Jurkat, Clone E6-1 (cell line): ENCODE measurements at regions not wholly inside any gene's neighbourhood (a gene's known extent, or its start where the extent isn't known, plus 50 kb on each side); places are given as distances from the start of the nearest gene placed in this dataset.
A peak's percentile ranks its signal among the peaks of the same experiment; 100 is the strongest.

ENCODE experiments used
- DNase-seq: peaks from one replicate; pipeline ENCODE4 v3.0.0-alpha.2; 2011; ENCODE audit warnings: low read depth, low spot score
- H3K4me3 ChIP-seq: 2 replicates; pipeline ENCODE4 v1.5.1; 2011; ENCODE audit warnings: mild to moderate bottlenecking, low read length, control low read depth, moderate library complexity

- H3K4me3 ChIP-seq: no peak overlapping the region
- no peak for DNase-seq
Measured at GRCh38 chr18:60739212-60739611, 366.6 kb upstream of the MC4R start.

- DNase-seq: no peak
- H3K4me3 ChIP-seq: no peak overlapping the region
Measured at GRCh38 chr18:60740313-60740712, 367.7 kb upstream of the MC4R start.

- DNase-seq: no peak
- H3K4me3 ChIP-seq: no peak overlapping the region
Measured at GRCh38 chr18:60746491-60746890, 373.9 kb upstream of the MC4R start.

- H3K4me3 ChIP-seq: no peak overlapping the region
- no peak for DNase-seq
Measured at GRCh38 chr18:60746919-60747318, 374.3 kb upstream of the MC4R start.

- no peak overlapping the region for H3K4me3 ChIP-seq
- DNase-seq: no peak
Measured at GRCh38 chr18:60753753-60754152, 381.2 kb upstream of the MC4R start.

GRCh38 chr18:60754413-60755009 is 381.9 kb upstream of the MC4R start:
- no peak for DNase-seq
- no peak overlapping the region for H3K4me3 ChIP-seq

- DNase-seq: no peak
- no peak overlapping the region for H3K4me3 ChIP-seq
Measured at GRCh38 chr18:60755134-60755533, 382.6 kb upstream of the MC4R start.

GRCh38 chr18:60775978-60776377 is 403.4 kb upstream of the MC4R start:
- DNase-seq: no peak
- no peak overlapping the region for H3K4me3 ChIP-seq

GRCh38 chr18:60784161-60784560 is 411.6 kb upstream of the MC4R start:
- DNase-seq: no peak
- H3K4me3 ChIP-seq: no peak overlapping the region

GRCh38 chr18:60794802-60795201 is 422.2 kb upstream of the MC4R start:
- DNase-seq: no peak
- H3K4me3 ChIP-seq: no peak overlapping the region

GRCh38 chr18:60804415-60804814 is 431.8 kb upstream of the MC4R start:
- peak; percentile 46 for DNase-seq
- no peak overlapping the region for H3K4me3 ChIP-seq

- DNase-seq: no peak
- H3K4me3 ChIP-seq: no peak overlapping the region
Measured at GRCh38 chr18:60809937-60810336, 437.4 kb upstream of the MC4R start.

- H3K4me3 ChIP-seq: no peak overlapping the region
- DNase-seq: no peak
Measured at GRCh38 chr18:60812921-60813320, 440.3 kb upstream of the MC4R start.

GRCh38 chr18:60826346-60826745 is 453.8 kb upstream of the MC4R start:
- H3K4me3 ChIP-seq: no peak overlapping the region
- DNase-seq: no peak

- no peak for DNase-seq
- H3K4me3 ChIP-seq: no peak overlapping the region
Measured at GRCh38 chr18:60831971-60832370, 459.4 kb upstream of the MC4R start.

- no peak for DNase-seq
- no peak overlapping the region for H3K4me3 ChIP-seq
Measured at GRCh38 chr18:60838677-60839076, 466.1 kb upstream of the MC4R start.

GRCh38 chr18:60846396-60846795 is 473.8 kb upstream of the MC4R start:
- no peak for DNase-seq
- no peak overlapping the region for H3K4me3 ChIP-seq

GRCh38 chr18:60847517-60847916 is 474.9 kb upstream of the MC4R start:
- no peak for DNase-seq

GRCh38 chr18:60861575-60861974 is 471.7 kb upstream of the CDH20 start:
- DNase-seq: no peak
- H3K4me3 ChIP-seq: no peak overlapping the region

More at GRCh38 chr18:60847517-60847916, 474.9 kb upstream of the MC4R start:
- no peak overlapping the region for H3K4me3 ChIP-seq

- H3K4me3 ChIP-seq: no peak overlapping the region
- DNase-seq: no peak
Measured at GRCh38 chr18:60862988-60863387, 470.2 kb upstream of the CDH20 start.

GRCh38 chr18:60865801-60866200 is 467.4 kb upstream of the CDH20 start:
- no peak overlapping the region for H3K4me3 ChIP-seq
- DNase-seq: no peak
